Activated naive CD8-positive, alpha-beta T cell treated with anti-CD3 and anti-CD28 coated beads, Interleukin-2, amount 10 ng/mL, durations not matched to agents 7 days and 5 days (primary cell): ENCODE measurements at regions not wholly inside any gene's neighbourhood (a gene's known extent, or its start where the extent isn't known, plus 50 kb on each side); places are given as distances from the start of the nearest gene placed in this dataset.

Source experiments
- ATAC-seq: fragments of 150-1000 bp; cut with Tn5 transposase; one replicate; pipeline ENCODE4 v1.10.0; 2021; ENCODE audit warnings: low read depth, moderate library complexity
- POLR2A ChIA-PET: fragments of 350-600 bp; sonication (Branson Sonifier 250); formaldehyde crosslinking; loops from one replicate; lab custom pipeline; 2021; ENCODE audit warnings: antibody characterized with exemption; lab: Charles Lee
- DNase-seq: peaks from one replicate; pipeline ENCODE4 v3.0.0; 2021
- H3K27ac Mint-ChIP-seq: one replicate; pipeline ENCODE4 v1.8.0; 2022; ENCODE audit warnings: mild to moderate bottlenecking, mixed read lengths
- H3K27me3 Mint-ChIP-seq: one replicate; pipeline ENCODE4 v1.8.0; 2022; ENCODE audit warnings: mild to moderate bottlenecking, moderate library complexity, mixed read lengths
- H3K36me3 Mint-ChIP-seq: one replicate; pipeline ENCODE4 v1.8.0; 2021; ENCODE audit warnings: mild to moderate bottlenecking, mixed read lengths
- H3K4me1 Mint-ChIP-seq: one replicate; pipeline ENCODE4 v1.8.0; 2021; ENCODE audit warnings: mixed read lengths
- H3K4me3 Mint-ChIP-seq: one replicate; pipeline ENCODE4 v1.8.0; 2022; ENCODE audit warnings: mild to moderate bottlenecking, moderate library complexity, mixed read lengths
- H3K9me3 Mint-ChIP-seq: one replicate; pipeline ENCODE4 v1.8.0; 2021; ENCODE audit warnings: mixed read lengths

- no peak for ATAC-seq
- POLR2A ChIA-PET, result no interaction called here
Observed at GRCh38 chr14:101408077-101408831, 153.0 kb upstream of the DIO3 start.

DNA sequence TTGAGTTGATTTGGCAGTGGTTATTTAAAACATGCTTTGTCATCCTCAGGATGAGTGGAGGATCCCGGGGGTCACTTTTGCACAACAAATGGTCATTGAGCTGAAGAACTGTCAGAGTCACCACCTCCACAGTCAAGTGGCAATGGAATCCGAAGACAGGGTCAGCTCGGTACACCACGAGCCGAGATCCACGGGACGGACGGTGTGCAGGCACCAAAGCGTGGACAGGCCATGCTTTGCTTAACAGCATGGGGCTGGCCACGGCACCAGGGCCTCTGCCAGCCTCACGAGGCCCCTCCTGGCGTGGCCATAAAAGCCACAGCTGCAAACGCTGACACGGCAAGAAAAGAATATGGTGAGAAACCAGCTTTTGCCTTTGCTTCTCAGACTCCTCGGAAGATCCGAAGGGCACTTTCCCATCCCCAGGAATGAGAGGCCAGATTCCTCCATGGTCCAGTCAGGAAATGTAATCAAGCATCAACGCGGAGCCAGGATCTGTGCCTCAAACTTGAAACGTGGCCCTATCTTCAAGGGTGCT lies 152.2 kb upstream of the DIO3 start:
- H3K9me3 Mint-ChIP-seq, result no peaks in the 10 kb centered on the region
- POLR2A ChIA-PET, result no interaction called here
- peaks cover 5% of the 10 kb centered on the region for H3K27me3 Mint-ChIP-seq
- H3K4me3 Mint-ChIP-seq, result no peak overlapping the region
- no peak overlapping the region for H3K27ac Mint-ChIP-seq
- no peaks in the 10 kb centered on the region for H3K36me3 Mint-ChIP-seq
- DNase-seq, result no peak
- no peak for ATAC-seq
- no peaks in the 10 kb centered on the region for H3K4me1 Mint-ChIP-seq

More at GRCh38 chr14:101408077-101408831, 153.0 kb upstream of the DIO3 start:
- Mint-ChIP-seq H3K4me3 (no peak overlapping the region), H3K4me1 (no peaks in the 10 kb centered on the region), H3K27me3 (peaks cover 6% of the 10 kb centered on the region), H3K9me3 (no peaks in the 10 kb centered on the region), H3K27ac (no peak overlapping the region), H3K36me3 (no peaks in the 10 kb centered on the region)
- no peak for DNase-seq

DNA sequence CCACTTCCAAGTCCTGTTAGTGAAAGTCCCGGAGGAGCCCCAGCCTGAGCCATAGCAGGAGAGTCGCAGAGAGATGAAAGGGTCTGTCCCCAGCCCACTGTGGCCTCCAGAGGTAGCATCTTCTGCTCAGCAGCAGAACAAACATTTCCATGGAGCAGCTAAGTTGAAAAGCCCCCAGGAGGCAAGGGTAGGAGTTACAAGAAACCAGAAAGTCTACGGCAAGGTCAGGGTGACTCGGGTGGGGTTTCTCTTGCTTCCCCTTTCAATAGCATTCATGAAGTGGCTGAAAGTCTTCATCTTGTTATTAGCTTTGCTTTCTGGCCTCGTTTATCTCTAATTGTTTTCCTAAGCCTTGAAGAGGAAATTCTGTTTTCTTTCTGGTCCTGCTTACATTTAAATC lies 151.2 kb upstream of the DIO3 start:
- ATAC-seq, result no peak
- Mint-ChIP-seq H3K36me3 (no peaks in the 10 kb centered on the region), H3K9me3 (no peaks in the 10 kb centered on the region), H3K4me1 (no peaks in the 10 kb centered on the region), H3K27ac (no peak overlapping the region), H3K27me3 (peaks cover 5% of the 10 kb centered on the region), H3K4me3 (no peak overlapping the region)
- DNase-seq, result no peak
- POLR2A ChIA-PET, result no interaction called here

DNA sequence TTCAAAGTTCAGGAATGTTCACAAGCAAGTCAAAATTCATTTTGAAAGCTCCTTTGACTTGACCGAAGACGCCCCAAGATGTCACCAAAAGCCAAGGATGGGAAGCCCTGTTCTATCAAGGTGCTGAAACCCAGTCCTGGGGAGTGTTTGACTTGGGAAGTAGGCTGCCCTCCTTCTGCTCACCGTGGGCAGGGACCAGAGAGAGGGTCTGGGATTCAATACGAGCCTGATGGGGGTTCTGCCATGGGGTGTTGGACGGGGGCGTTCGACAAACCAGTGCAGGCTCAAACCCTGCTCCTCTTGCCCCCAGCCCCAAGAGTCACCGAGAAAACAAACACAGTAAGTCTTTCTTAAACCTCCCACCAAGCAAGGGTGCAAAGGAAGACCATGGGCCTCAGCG lies 150.1 kb upstream of the DIO3 start:
- Mint-ChIP-seq H3K4me3 (no peak overlapping the region), H3K9me3 (no peaks in the 10 kb centered on the region)

GRCh38 chr14:101411779-101412178 lies 149.5 kb upstream of the DIO3 start:
- H3K4me1 Mint-ChIP-seq, result no peaks in the 10 kb centered on the region
- ATAC-seq, result no peak
- H3K9me3 Mint-ChIP-seq, result no peaks in the 10 kb centered on the region
- DNase-seq, result no peak
- H3K27ac Mint-ChIP-seq, result no peak overlapping the region
- peaks cover 8% of the 10 kb centered on the region for H3K27me3 Mint-ChIP-seq
- POLR2A ChIA-PET, result no interaction called here
- no peaks in the 10 kb centered on the region for H3K36me3 Mint-ChIP-seq
- H3K4me3 Mint-ChIP-seq, result no peak overlapping the region

More for the DNA sequence above, 150.1 kb upstream of the DIO3 start:
- Mint-ChIP-seq H3K36me3 (no peaks in the 10 kb centered on the region), H3K4me1 (no peaks in the 10 kb centered on the region), H3K27me3 (peaks cover 5% of the 10 kb centered on the region), H3K27ac (no peak overlapping the region)
- ATAC-seq (no peak), DNase-seq (no peak)
- POLR2A ChIA-PET, result no interaction called here

- no peak overlapping the region for H3K27ac Mint-ChIP-seq
- H3K9me3 Mint-ChIP-seq, result no peaks in the 10 kb centered on the region
- no peaks in the 10 kb centered on the region for H3K4me1 Mint-ChIP-seq
- DNase-seq (no peak), ATAC-seq (no peak)
- peaks cover 11% of the 10 kb centered on the region for H3K27me3 Mint-ChIP-seq
- POLR2A ChIA-PET, result no interaction called here
- no peak overlapping the region for H3K4me3 Mint-ChIP-seq
- no peaks in the 10 kb centered on the region for H3K36me3 Mint-ChIP-seq
Observed at GRCh38 chr14:101412739-101413138, 148.6 kb upstream of the DIO3 start.

DNA sequence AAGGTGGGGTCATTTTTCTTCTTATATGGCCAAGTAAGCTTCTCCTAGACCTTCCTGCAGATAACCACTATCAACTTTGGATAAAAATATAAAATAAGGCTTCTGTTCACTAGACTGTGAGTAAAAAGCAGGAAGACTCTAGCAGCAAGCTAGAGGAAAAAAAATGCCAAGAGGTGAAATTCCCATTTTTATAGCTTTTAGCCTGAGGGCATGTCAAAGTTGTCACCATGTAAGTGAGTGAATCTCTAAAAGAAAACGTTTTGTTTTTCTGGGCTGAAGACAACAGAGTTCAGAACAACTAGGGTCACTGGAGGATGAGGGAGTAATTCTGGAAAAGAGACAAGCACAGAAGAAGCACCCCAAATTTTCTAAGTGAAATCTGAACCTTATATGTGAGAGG lies 143.9 kb upstream of the DIO3 start:
- POLR2A ChIA-PET, result no interaction called here
- Mint-ChIP-seq H3K27ac (no peak overlapping the region), H3K4me1 (no peaks in the 10 kb centered on the region), H3K9me3 (no peaks in the 10 kb centered on the region), H3K36me3 (no peaks in the 10 kb centered on the region), H3K4me3 (no peak overlapping the region), H3K27me3 (peaks cover 36% of the 10 kb centered on the region)
- DNase-seq, result no peak
- no peak for ATAC-seq

DNA sequence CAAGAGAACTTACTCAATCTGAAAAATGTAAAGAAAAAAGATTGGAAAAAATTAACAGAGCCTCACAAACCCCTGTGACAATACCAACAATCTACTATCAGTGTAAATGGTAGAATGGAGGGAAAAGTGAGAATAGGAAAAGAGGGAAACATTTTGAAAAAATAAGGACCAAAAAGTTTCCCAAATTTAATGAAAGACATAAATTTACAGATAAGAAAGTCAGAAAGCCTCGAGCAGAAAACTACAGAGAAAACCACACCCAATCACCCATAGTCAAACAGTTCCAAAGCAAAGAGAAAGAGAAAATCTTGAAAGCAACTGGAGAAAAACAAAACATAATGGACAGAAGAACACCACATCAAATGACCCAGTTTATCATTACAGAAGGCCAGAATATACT lies 142.7 kb upstream of the DIO3 start:
- Mint-ChIP-seq H3K4me3 (no peak overlapping the region), H3K9me3 (no peaks in the 10 kb centered on the region), H3K4me1 (no peaks in the 10 kb centered on the region), H3K27ac (no peak overlapping the region), H3K36me3 (no peaks in the 10 kb centered on the region), H3K27me3 (peaks cover 40% of the 10 kb centered on the region)
- POLR2A ChIA-PET, result no interaction called here
- ATAC-seq (no peak), DNase-seq (no peak)

- no peak overlapping the region for H3K27ac Mint-ChIP-seq
- H3K36me3 Mint-ChIP-seq, result no peaks in the 10 kb centered on the region
- H3K27me3 Mint-ChIP-seq, result peaks cover 61% of the 10 kb centered on the region
- peaks cover 11% of the 10 kb centered on the region for H3K9me3 Mint-ChIP-seq
- H3K4me1 Mint-ChIP-seq, result no peaks in the 10 kb centered on the region
- DNase-seq, result no peak
- no peak overlapping the region for H3K4me3 Mint-ChIP-seq
- POLR2A ChIA-PET, result no interaction called here
- no peak for ATAC-seq
Observed at GRCh38 chr14:101426466-101426865, 134.8 kb upstream of the DIO3 start.

- POLR2A ChIA-PET, result no interaction called here
- Mint-ChIP-seq H3K27ac (no peak overlapping the region), H3K27me3 (peaks cover 68% of the 10 kb centered on the region), H3K9me3 (peaks cover 12% of the 10 kb centered on the region), H3K4me1 (no peaks in the 10 kb centered on the region), H3K36me3 (no peaks in the 10 kb centered on the region), H3K4me3 (no peak overlapping the region)
- no peak for ATAC-seq
- no peak for DNase-seq
Observed at GRCh38 chr14:101428409-101428808, 132.9 kb upstream of the DIO3 start.

GRCh38 chr14:101435546-101435945 lies 125.7 kb upstream of the DIO3 start:
- Mint-ChIP-seq H3K27me3 (peaks cover 75% of the 10 kb centered on the region), H3K27ac (no peak overlapping the region), H3K9me3 (peaks cover 2% of the 10 kb centered on the region), H3K4me3 (no peak overlapping the region), H3K36me3 (no peaks in the 10 kb centered on the region), H3K4me1 (no peaks in the 10 kb centered on the region)
- ATAC-seq (no peak), DNase-seq (no peak)
- POLR2A ChIA-PET, result no interaction called here

DNA sequence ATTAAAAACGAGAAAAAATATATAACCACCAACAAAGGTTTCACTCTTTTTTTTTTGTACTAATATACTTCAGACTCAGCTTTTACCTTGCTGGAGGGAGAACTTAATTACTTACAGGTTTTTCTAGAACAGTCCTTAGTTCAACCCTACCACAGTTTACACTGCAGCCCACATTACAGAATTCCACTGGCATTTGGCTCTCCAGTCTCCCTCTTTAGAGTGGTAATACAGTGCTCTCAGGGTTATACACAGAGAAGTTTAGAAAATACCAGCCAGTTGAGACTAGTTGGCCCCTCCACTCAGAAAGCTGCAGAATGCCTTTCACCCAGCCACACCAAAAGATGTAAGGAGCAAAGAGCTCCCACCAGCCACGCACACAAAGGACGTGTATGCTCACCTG lies 122.3 kb upstream of the DIO3 start:
- peaks cover 78% of the 10 kb centered on the region for H3K27me3 Mint-ChIP-seq
- POLR2A ChIA-PET, result no interaction called here

DNA sequence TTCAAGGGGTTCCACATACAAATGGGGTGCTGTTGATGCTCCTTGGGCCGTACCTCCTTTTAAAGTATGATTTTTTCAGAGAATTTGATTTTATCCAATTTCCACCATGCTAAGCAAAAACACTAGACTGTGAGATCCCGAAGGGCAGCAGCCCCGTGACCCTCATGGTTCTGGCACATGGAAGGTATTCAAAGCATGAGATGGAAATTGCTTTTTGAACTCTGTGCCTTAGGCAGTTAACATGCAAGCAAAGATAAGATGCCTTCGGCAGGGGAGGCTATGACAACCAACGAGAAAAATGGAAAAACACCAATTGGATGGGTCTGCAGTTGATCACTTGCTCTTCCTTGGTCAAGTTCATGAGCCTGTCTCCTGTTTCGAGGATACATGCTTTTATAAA lies 120.8 kb upstream of the DIO3 start:
- H3K9me3 Mint-ChIP-seq, result peaks cover 2% of the 10 kb centered on the region
- no peaks in the 10 kb centered on the region for H3K36me3 Mint-ChIP-seq
- peaks cover 82% of the 10 kb centered on the region for H3K27me3 Mint-ChIP-seq
- DNase-seq (no peak), ATAC-seq (no peak)
- peaks cover 14% of the 10 kb centered on the region for H3K4me1 Mint-ChIP-seq
- no peak overlapping the region for H3K27ac Mint-ChIP-seq
- POLR2A ChIA-PET, result no interaction called here
- no peak overlapping the region for H3K4me3 Mint-ChIP-seq

More for the DNA sequence above, 122.3 kb upstream of the DIO3 start:
- DNase-seq (no peak), ATAC-seq (no peak)
- H3K4me3 Mint-ChIP-seq, result no peak overlapping the region
- H3K27ac Mint-ChIP-seq, result no peak overlapping the region
- no peaks in the 10 kb centered on the region for H3K36me3 Mint-ChIP-seq
- H3K9me3 Mint-ChIP-seq, result no peaks in the 10 kb centered on the region
- peaks cover 14% of the 10 kb centered on the region for H3K4me1 Mint-ChIP-seq

DNA sequence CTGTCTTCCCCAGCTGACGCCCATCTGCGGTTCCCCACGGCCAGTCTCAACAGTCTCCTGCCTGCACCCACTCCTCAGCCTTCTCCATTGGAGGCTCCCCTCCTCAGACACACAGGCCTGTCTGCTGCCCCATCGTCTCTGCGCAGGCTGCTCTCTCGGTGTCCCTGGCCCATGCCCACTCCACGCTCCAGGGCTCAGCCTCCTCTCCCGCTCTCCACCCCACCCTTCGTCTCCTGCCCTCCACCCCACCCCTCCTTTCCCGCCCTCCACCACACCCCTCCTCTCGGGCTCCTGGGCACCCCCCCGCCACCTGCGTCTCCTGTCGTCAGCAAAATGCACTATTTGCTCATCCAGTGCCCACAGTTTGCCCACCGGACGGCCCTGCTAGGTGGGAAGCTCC lies 119.6 kb upstream of the DIO3 start:
- H3K4me1 Mint-ChIP-seq, result peaks cover 14% of the 10 kb centered on the region
- no peak for ATAC-seq
- H3K27me3 Mint-ChIP-seq, result peaks cover 82% of the 10 kb centered on the region
- POLR2A ChIA-PET, result no interaction called here
- H3K27ac Mint-ChIP-seq, result no peak overlapping the region
- no peak for DNase-seq
- H3K36me3 Mint-ChIP-seq, result no peaks in the 10 kb centered on the region
- no peak overlapping the region for H3K4me3 Mint-ChIP-seq
- H3K9me3 Mint-ChIP-seq, result peaks cover 2% of the 10 kb centered on the region
